KOPT-K1 (cell line): ENCODE measurements at regions not wholly inside any gene's neighbourhood (a gene's known extent, or its start where the extent isn't known, plus 50 kb on each side); places are given as distances from the start of the nearest gene placed in this dataset.
"Not testable (repeated sequence)": the region's sequence is repeated elsewhere in the genome, so short reads cannot be mapped to it uniquely, and the experiment has no call there.

ENCODE experiments used
- H3K27ac ChIP-seq: fragments of 200-600 bp; sonication (generic); 2 replicates; pipeline ENCODE4 v1.5.1; 2016; ENCODE audit warnings: antibody characterized with exemption, mild to moderate bottlenecking, low read depth, low read length; ENCODE audit not compliant: poor library complexity, severe bottlenecking
- H3K36me3 ChIP-seq: fragments of 200-600 bp; sonication (generic); 2 replicates; pipeline ENCODE4 v1.5.1; 2017; ENCODE audit warnings: antibody characterized with exemption, mild to moderate bottlenecking, low read length, moderate library complexity; ENCODE audit not compliant: insufficient read depth
- H3K9me3 ChIP-seq: fragments of 200-600 bp; sonication (generic); 2 replicates; pipeline ENCODE4 v1.5.1; 2017; ENCODE audit warnings: antibody characterized with exemption, low read length, mild to moderate bottlenecking; ENCODE audit not compliant: insufficient read depth, poor library complexity, severe bottlenecking

DNA sequence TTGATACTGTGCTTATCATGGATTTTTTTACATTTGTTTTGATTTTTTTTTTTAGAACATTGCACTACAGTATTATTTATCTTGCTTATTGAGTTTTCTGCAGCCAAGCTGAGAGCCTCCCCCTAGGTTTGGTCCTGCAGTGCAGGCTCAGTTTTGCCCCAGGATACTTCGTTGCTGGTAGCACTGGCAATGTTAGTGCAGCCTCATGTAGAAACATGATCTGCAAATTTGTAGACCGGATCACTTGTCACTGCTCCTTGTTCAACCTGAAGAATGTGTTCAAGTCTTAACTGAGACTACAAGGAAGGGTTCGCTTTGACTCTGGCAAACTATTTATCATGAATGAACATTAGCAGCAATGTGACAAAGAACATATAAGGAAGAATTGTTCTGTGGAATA lies 377.2 kb upstream of the PDE3A start:
- H3K9me3 ChIP-seq, result no peaks in the 10 kb centered on the region
- no peak overlapping the region for H3K27ac ChIP-seq
- H3K36me3 ChIP-seq, result no peaks in the 10 kb centered on the region

DNA sequence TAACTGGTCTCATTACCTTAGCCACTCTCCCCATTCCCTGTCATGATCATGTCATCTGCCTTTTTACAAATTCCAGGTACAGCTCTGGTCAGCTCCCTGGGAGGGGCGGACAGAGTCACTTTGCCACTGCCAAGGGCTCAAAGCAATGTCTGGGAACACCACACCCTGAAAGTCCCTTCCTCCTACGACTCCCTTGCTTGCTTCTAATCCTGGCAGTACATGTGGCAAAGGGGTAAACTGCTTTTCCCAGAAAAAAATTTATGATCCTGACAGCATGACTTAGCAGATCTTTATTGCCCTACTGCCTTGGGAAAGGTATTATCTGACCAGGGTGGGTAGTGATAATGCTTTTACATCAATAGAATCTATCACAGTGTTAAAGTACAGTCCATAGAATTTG lies 376.0 kb upstream of the PDE3A start:
- H3K27ac ChIP-seq, result no peak overlapping the region
- H3K36me3 ChIP-seq, result no peaks in the 10 kb centered on the region
- no peaks in the 10 kb centered on the region for H3K9me3 ChIP-seq

GRCh38 chr12:19994968-19995367 lies 373.4 kb upstream of the PDE3A start:
- no peaks in the 10 kb centered on the region for H3K9me3 ChIP-seq

DNA sequence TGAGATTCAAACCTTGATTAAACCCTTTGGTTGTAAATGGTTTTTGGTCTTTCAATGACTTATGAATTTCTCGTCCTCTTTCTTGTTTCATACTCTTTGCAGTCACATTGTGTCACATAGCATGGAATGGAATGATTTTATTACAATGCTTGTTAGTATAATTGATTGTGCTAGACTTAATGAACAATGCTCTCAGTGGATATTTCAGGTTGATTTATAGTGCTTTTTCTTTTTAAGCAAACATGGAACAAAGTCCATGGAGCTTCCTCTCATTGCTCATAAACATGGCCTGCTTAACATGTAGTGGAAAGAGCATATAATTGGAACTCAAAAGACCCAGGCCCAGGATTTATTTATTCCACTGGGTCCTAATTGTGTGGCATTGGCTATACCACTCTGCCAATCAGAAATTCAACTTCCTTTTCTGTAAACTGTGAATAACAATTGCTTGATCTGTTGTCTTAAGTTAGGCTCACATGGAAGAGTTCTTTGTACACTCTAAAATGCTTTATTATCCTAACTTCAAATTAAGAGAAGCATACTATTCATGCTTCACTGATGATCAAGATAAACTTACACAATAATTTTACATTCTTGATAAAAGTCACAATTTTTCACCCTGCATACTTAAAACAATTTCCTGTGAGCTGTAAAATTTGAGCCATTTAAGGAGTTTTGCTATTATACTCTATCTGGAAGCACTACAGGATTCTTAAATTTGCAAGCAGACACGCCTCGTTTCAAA lies 370.5 kb upstream of the PDE3A start:
- no peaks in the 10 kb centered on the region for H3K9me3 ChIP-seq
- H3K27ac ChIP-seq, result no peak overlapping the region
- no peaks in the 10 kb centered on the region for H3K36me3 ChIP-seq

More at GRCh38 chr12:19994968-19995367, 373.4 kb upstream of the PDE3A start:
- no peaks in the 10 kb centered on the region for H3K36me3 ChIP-seq
- no peak overlapping the region for H3K27ac ChIP-seq

GRCh38 chr12:19998411-19998810 lies 369.9 kb upstream of the PDE3A start:
- Histone ChIP-seq H3K36me3 (no peaks in the 10 kb centered on the region), H3K9me3 (no peaks in the 10 kb centered on the region), H3K27ac (no peak overlapping the region)

DNA sequence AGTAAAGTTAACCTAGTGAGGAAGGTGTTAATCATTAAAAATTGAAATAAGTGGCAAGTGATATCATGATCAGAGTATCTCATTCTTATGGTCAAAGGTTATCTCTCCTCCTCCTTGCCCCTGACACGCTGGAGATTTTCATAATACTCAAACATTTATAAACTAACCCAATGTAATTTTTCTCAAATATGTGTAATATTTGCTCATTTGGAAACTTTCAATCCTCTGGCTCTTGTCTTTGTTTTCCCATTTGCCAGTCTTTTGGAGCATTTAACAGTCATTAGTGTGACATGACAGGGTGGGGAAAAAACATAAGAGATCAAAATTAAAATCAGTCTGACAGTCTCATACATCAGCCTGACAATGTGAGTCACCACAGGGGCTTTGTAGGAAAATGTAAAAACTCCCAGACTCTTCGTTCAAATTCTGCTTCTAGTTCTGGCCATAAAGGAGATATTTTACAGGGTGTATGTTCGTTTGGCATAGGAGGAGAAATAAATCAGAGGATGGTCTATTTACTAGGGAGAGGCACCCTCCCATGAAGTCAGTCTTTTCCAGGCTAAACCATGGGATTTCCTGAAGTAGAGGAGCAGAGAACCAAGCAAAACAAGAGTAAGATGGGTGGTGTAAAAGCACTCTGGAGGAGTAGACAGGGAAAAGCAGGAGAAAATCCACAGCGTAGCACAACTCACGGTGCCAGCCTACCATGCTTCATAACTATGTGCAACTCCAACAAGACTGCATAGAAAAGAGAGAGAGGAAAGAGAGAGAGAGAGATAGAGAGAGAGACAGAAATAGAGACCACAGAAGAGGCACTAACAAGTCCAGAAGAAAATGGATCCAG lies 369.2 kb upstream of the PDE3A start:
- no peaks in the 10 kb centered on the region for H3K36me3 ChIP-seq
- no peaks in the 10 kb centered on the region for H3K9me3 ChIP-seq
- H3K27ac ChIP-seq, result no peak overlapping the region

- Histone ChIP-seq H3K9me3 (no peaks in the 10 kb centered on the region), H3K36me3 (no peaks in the 10 kb centered on the region), H3K27ac (no peak overlapping the region)
Observed at GRCh38 chr12:19999805-20000138, 368.6 kb upstream of the PDE3A start.

DNA sequence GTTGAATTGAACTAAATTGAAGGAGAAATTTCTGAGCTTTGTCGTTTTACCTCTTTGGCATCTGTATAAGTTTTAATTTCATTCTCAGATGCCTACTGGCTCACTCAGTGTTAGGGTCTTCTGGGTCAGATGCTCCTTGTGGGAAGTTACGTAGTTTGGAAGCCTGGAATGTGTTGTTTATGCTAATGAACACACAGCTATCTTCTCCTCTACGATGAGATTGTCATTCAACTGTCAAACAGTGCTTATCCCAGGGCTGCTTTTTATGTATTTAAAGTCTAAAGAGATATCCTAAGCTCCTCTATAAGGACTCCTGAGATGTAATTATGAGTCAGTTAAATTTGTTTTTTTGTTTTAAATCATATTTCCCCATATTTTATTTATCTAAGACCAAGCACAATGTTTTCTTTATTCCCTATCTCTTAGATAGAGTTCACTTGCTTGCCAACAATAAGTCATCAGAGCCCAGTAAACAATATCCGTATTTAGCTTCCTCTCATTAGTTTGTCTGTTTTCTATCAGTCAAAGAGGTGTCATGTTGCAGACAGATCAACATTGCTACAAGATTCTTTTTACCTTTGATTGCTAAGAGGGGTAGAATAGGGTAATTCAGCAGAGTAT lies 368.0 kb upstream of the PDE3A start:
- no peaks in the 10 kb centered on the region for H3K36me3 ChIP-seq
- H3K9me3 ChIP-seq, result no peaks in the 10 kb centered on the region
- H3K27ac ChIP-seq, result no peak overlapping the region

GRCh38 chr12:20003252-20003651 lies 365.1 kb upstream of the PDE3A start:
- H3K36me3 ChIP-seq, result no peaks in the 10 kb centered on the region

GRCh38 chr12:20004952-20005351 lies 363.4 kb upstream of the PDE3A start:
- Histone ChIP-seq H3K36me3 (no peaks in the 10 kb centered on the region), H3K9me3 (no peaks in the 10 kb centered on the region), H3K27ac (no peak overlapping the region)

More at GRCh38 chr12:20003252-20003651, 365.1 kb upstream of the PDE3A start:
- Histone ChIP-seq H3K27ac (no peak overlapping the region), H3K9me3 (no peaks in the 10 kb centered on the region)

DNA sequence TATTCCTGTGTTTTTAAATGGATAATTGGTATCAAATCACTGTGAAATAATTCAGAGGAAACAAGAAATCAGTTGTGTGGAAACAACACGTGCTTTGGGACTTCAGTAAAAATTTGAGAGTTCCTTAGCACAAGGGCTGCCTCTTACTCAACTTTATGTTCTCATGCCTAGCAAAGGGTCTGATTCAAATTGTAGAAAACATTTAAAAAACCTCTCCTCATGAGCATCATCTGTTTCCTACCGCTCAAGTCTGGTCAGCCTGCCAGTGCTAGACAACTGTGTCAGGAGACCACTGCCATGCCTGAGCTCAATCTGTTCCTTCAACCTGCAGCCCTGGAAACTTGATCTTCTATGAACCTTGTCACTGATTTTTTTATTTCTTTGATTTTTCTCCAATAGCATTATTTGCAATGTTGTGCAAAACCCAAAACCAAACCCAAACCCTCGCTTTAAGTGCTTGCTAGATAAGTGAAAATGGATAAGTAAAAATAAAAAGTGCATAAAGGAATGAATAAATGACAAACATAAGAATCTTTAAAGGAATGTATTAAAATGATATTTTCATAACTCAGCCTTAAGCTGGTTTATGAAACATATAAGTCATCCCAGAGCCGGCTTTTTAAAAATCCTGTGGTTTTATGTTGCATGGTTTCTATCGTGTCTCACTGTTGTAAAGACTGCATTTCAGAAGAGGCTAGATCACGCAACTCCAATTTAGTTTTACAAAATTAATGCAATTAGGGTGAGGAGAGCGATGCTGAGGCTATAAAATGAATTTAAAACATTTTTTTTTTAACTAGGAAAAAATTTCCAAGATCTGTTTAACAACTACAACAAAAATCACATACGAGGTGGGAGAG lies 361.2 kb upstream of the PDE3A start:
- Histone ChIP-seq H3K9me3 (no peaks in the 10 kb centered on the region), H3K27ac (no peak overlapping the region), H3K36me3 (no peaks in the 10 kb centered on the region)

- not testable (repeated sequence) for H3K36me3 ChIP-seq, H3K27ac ChIP-seq, H3K9me3 ChIP-seq
Observed at GRCh38 chr12:20009965-20010364, 358.4 kb upstream of the PDE3A start.

DNA sequence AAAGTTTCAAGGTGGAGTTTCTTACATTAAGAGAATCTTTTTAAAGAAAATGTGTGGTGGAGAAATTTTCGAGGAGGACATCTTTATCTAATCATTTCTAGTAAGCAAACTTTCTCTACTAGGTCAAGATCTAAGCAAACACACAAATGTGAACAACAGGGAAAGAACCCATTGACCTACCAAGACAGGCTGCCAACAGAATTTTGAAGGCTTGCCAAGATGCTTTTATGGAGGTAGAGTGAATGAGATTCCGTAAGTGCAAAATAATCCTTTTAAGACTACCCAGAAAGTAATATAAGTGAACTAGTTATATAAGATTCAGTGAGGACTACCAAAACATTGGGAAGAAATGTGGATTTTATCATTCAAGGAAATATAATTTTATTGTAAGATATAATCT lies 357.1 kb upstream of the PDE3A start:
- Histone ChIP-seq H3K27ac (no peak overlapping the region), H3K9me3 (no peaks in the 10 kb centered on the region), H3K36me3 (no peaks in the 10 kb centered on the region)

DNA sequence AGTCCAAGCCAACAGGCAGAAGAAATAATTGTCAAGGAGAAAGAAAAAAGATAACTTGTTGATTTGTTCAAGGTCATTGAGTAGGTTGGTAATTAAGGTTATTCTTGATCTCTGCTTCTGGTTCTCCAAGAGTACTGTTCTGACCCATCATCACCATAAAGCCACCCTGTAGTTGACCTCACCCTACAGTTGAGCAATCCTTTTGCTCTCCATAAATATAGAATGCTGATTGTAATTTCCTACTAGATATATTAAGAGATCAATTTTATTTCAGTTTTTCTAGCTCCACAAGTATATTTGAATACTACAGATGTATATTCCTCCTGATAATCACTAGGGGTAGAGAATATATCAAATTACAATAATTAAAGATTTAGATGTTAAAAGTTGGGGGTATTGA lies 350.5 kb upstream of the PDE3A start:
- H3K27ac ChIP-seq, result no peak overlapping the region
- no peaks in the 10 kb centered on the region for H3K36me3 ChIP-seq
- H3K9me3 ChIP-seq, result no peaks in the 10 kb centered on the region

- H3K9me3 ChIP-seq, result no peaks in the 10 kb centered on the region
- H3K36me3 ChIP-seq, result no peaks in the 10 kb centered on the region
- no peak overlapping the region for H3K27ac ChIP-seq
Observed at GRCh38 chr12:20018406-20018805, 349.9 kb upstream of the PDE3A start.
